ENCODE measurements at regions not wholly inside any gene's neighbourhood (a gene's known extent, or its start where the extent isn't known, plus 50 kb on each side); places are given as distances from the start of the nearest gene placed in this dataset.

GRCh38 chr11:70778883-70779282, 380.6 kb downstream of the CTTN start:
- peak; percentile 13 to 51 for DNase-seq

DNA sequence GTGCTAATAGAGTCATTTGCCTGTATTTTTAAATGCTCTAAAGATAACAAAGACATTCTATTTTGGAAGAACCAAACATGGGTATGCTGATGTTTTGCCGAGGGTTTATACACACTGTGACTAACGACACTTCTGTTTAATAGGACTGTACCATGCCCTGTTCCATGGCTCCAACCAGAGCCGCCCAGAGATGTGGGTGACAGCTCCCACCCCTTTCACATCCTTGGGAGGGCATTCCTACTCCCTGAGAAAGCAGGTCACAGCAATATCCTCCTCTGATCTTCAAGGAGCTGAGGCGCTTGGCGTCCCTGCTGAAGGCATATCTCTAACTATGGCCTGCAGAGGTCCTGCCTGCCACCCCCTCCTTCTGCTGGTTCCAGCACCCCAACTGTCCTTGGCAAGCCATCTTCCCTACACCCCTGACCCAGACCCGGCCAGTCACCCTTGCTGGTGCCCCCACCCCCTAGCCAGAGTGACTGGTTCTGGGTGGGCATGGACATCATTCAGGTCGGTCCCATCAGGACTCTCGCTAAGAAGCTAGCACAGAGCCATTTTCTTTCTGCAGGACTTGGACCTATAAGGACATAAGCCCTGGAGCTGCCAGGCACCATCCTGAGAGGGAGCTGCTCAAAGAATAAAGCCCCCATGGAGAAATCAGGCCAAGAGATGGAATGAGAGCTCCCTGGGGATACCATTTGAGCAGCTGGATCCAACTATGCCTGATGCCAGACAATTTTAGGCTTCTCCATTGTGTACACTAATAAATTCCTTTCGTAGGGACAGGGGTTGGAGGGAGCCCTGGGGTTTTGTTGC, 381.3 kb downstream of the CTTN start:
- DNase-seq: no peak

DNA sequence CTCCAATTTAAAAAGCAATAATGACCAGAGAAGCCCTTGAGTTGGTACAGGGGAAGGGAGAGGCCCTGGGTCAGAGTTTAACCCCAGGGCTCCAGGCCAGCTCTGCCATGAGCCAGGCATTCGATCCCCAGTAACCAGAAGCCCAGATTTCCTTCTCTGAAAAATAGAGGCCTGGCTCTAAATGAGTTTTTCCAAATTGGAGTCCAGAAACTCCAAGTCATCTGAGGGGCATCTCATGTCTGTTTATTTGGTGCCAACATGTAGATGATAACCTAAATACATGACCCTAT, 381.9 kb downstream of the CTTN start:
- no peak for DNase-seq

- DNase-seq: peak; percentile 68 to 90
These were observed 384.1 kb downstream of the CTTN start for GRCh38 chr11:70782401-70782913.

DNA sequence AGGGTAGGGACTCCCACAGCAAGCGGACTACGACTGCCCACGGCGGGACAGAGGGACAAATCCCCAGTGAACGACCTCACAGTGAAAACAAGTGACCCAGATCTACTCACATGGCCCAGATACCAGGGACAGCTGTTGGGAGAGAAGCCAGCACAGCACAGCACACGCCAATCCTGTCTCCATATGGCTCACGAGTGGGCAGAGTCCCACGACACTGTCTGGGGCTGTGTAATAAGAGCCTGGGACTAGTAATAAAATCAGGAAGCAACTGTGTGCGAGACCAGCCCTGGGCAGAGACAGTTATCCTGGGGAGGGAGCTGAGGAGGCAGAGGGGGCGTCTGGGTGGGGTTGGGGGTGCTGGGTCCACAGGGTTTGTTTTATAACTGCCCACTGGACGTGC, 385.0 kb downstream of the CTTN start:
- DNase-seq: no peak

DNA sequence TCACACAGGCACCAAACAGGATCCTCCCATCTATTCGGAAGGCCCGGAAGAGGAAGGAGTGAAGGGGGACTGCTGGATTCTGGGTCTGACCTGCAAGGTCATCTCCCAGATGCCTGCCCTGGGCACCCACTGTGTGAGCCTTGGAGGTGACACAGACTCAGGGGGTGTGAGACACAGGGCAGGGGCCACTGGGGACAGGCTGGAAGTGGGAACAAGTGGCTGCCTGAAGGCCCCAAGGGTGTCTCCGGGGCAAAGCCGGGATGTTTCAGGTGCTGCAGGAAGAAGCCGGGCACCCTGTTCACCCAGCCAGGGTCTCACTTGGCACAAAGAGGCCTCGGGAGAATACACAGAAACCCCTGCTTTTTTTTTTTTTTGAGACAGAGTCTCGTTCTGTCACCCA, 385.5 kb downstream of the CTTN start:
- DNase-seq: no peak

GRCh38 chr11:70785372-70785771, 387.0 kb downstream of the CTTN start:
- no peak for DNase-seq

GRCh38 chr11:70786021-70786665, 387.8 kb downstream of the CTTN start:
- DNase-seq: no peak

DNA sequence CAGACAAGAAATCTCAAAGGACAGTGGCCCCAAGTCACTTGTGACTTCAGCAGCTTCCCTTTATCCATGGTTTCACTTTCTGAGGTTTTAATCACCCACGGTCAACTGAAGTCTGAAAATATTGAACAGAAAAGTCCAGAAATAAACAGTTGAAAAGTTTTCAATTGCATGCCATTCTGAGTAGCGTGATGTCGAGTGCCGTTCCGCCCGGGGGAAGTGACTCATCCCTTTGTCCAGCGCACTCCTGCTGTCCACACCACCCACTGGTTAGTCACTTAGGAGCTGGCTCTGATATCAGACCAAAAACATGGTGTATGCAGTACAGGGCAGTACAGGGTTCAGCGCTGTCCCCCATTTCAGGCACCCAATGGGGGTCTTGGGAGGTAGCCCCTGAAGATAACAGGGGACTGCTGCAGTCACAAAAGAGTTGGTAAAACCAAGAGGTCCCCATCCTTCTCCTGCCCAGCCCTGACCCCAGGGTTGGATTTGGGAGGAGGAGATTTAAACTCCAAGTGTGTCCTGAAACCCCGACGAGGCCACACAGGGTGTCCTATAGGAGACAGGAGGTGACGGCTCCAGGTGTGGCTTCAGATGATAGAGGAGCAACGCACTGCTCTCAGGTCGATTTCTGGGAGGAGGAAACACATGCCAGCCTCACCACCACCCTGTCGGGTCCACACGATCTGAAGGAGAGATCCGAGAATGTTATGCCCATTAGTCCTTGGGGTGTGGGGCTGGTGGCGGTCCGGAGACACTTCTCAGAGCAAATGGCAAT, 390.1 kb downstream of the CTTN start:
- DNase-seq: no peak

DNA sequence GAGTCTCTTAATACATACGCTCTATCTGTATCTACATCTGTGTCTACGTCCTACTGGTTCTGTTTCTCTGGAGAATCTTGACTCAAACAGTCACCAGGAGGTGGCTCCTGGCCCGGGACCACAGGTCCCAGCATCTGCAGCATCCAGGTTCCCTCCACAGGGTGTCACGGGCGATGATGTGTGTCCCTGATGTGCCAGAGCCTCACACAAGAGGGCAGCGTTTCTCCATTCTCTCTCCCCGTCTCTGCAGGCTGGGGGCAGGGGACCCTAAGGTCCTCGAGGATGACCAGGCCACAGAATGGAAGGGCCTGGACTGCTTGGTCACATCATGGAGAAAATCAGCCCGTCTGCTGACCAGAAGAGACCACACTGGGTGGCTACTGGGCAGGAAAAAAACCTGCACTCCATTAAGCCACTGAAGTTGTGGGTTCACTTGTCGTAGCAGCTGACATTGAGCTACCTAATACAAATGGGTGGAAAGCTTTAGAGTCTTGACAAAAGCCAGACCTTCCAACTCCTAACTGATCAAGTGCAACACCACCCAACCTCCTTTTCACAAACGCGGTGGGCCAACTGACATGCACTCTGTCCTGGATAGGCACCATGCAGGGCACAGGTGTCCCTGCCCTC, 392.5 kb downstream of the CTTN start:
- DNase-seq: no peak

- no peak for DNase-seq
These were observed 398.4 kb downstream of the CTTN start for GRCh38 chr11:70796648-70797227.

- no peak for DNase-seq
These were observed 400.0 kb downstream of the CTTN start for GRCh38 chr11:70798296-70798695.

DNA sequence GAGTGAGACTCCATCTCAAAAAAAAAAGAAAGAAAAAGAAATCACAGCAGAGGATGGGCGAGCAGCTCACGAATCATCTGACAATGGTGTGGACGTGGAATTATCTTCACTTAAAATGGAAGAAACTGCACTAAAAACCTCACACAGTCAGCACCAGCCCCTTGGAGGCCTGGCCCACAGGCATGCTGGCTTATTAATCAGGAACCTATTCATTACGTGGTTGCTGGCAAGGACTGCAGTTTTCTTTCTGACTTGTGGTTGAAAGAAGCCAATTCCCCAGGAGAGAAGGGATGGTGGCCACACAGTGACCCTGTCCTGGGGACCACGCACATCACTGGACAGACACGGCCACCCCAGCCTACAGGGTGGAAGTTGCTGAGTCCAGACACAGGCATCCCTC, 401.1 kb downstream of the CTTN start:
- DNase-seq: no peak

- no peak for DNase-seq
These were observed 403.9 kb downstream of the CTTN start for GRCh38 chr11:70802185-70802584.

DNA sequence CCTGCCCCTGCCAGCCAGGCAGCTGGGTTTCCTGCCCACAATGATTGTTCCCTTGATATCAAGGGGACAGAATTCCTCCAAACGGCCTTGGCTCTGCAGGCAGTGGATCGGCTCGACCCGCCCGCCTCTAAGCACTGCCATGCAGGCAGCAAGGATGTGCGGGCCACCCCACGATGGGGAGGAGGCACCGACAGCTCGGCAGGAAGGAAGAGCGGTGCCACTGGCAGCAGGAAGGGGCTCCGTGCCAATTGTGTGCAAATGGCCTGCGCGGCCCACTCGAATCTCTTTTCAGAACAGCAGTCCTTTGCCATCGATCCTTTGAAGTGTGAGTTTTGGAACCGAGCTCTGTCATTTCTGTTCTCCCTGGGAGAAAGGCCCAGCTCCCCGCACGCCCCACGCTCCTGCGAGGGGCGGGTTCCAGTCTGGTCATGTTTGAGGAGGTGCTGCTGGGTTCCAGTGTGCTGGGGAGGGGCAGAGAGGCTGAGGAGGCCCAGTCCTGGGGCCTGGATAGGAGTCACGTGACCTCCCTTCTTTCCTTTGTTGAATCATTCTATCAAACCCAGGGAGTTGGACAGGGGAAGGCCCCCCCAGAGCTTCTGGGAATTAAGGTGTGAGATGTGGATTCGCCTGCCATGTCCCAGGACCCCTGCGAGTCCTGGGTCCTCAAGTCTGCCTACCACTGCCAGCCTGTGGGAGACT, 406.0 kb downstream of the CTTN start:
- no peak for DNase-seq

- DNase-seq: no peak
These were observed 406.9 kb downstream of the CTTN start for GRCh38 chr11:70805243-70805642.

GRCh38 chr11:70805971-70806370, 407.6 kb downstream of the CTTN start:
- DNase-seq: no peak

DNA sequence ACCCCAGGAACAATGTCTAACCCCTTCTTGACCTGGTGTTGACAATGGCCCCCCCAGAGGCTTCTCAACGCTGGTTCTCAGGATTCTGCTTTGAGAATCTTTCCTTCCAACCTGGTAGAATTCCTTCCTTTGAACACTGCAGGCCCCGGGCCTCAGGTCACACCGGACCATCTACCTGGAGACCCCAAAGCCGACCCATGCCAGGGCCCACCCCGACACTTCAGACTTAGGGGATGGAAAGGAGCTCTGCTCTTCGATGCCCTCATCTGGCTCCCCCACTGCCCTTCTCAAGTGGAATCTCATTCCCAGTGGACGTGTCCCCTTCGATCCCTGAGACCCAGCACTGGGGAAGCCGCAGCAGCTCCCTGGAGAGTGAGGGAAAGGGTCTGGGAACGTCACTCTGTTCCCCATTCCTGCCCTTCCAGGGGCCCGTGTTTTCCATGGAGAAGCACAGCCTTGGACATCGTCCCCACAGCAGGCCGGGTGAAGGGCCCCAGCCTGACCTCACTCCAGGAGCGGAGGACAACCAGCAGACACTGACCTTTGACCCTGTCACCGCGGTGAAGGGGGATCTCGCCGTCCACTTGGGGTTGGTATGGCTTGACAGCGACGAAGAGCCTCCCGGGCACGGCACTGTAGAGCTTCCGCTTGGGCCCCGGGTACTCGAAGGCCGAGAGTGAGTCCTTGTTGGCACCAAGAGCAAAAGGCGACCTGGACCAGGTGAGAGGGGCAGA, 408.3 kb downstream of the CTTN start:
- no peak for DNase-seq

- DNase-seq: no peak
These were observed 408.8 kb downstream of the CTTN start for GRCh38 chr11:70807195-70807543.

DNA sequence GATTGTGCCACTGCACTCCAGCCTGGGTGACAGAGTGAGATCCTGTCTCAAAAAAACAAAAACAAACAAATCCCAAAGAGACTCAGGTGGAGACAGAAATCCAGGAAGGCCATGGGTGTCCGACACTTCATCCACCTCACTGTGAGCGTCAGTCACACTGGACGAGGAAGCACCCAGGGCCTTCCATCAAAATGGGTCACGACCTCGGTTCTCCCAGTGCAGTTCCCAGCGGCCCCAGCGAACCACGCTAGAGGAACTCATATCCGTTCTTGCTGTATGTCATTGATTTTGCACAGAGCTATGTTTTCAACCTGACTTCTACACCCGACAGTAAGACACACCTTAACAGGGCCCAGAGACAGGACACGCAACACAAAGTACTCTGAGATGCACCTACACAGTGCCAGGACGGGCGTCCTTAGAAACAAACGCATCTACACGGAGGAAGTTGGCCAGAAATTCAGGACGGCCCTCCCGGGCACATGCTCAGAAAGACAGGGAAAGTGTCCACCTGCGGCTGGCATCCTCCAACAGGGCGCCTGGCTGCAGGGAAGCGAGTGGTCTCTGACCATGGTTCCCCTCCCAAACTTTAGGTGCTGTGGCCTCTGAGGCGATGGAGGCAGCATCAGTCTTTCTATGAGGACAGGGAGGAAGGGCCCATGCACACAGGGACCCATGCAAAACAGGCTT, 410.5 kb downstream of the CTTN start:
- DNase-seq: no peak

DNA sequence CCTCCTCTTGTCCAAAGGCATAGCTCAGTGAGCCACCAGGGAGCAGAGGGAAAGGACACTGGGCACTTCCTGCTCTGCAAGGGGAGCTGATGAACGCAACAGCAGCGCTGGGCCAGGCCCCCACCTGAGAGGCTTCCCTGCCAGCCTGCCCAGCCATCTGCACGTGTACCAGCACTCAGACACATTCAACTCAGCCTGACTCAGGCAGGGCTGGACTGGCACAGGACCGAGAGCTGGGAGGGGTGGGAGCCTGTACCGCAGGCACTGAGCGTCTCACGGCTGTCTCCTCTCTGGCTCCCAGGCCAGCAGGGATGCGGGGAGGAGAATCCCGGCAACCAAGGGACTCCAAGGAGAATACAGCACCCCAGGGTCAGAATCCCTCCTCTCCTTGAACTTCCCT, 411.8 kb downstream of the CTTN start:
- no peak for DNase-seq
